Esophagus squamous epithelium (tissue), 5 donors: ENCODE measurements at regions not wholly inside any gene's neighbourhood (a gene's known extent, or its start where the extent isn't known, plus 50 kb on each side); places are given as distances from the start of the nearest gene placed in this dataset.

Experiments used
- DNase-seq: peaks from one replicate; lab custom pipeline; 2025; lab: John Stamatoyannopoulos, UW
- H3K27ac ChIP-seq, 4 donors: fragments of 200-600 bp; sonication (generic); one replicate each; pipeline ENCODE4 v1.5.1; 2016 to 2019; ENCODE audit warnings: mild to moderate bottlenecking in 1 of 4
- H3K27me3 ChIP-seq, 4 donors: fragments of 200-600 bp; sonication (generic); 1 replicate in 3 of 4; 2 replicates in 1 of 4; pipeline versions ENCODE4 v1.5.1 to v1.6.0; 2017 to 2021; ENCODE audit warnings: antibody characterized with exemption in 1 of 4
- H3K36me3 ChIP-seq, 3 donors: fragments of 200-600 bp; sonication (generic); one replicate each; pipeline ENCODE4 v1.5.1; 2016 to 2019
- H3K4me1 ChIP-seq, 3 donors: fragments of 200-600 bp; sonication (generic); one replicate each; pipeline ENCODE4 v1.5.1; 2017 to 2019
- H3K4me3 ChIP-seq, 4 donors: fragments of 200-600 bp; sonication (generic); 1 replicate in 3 of 4; 2 replicates in 1 of 4; pipeline ENCODE4 v1.5.1; 2016 to 2019; ENCODE audit warnings: mild to moderate bottlenecking in 2 of 4, moderate library complexity in 1 of 4
- H3K9me3 ChIP-seq, 3 donors: fragments of 200-600 bp; sonication (generic); one replicate each; pipeline ENCODE4 v1.5.1; 2016 to 2019
- POLR2A ChIP-seq, 4 donors: fragments of 450-650 bp; IDR thresholded peaks; one replicate each; pipeline ENCODE4 v1.6.1; 2017; ENCODE audit warnings: antibody characterized with exemption in 4 of 4, mild to moderate bottlenecking in 4 of 4, moderate library complexity in 3 of 4
- WGBS, 2 donors: methylation state at CpG; one replicate each; pipeline ENCODE4 v1.1.5; 2018; 5-methylcytosine and 5-hydroxymethylcytosine counted together
- intact Hi-C: fragments of 100-400 bp; cut with DNase I; formaldehyde crosslinking; loops from one replicate; pipeline ENCODE4 v1.15.0; 2022
- TF ChIP-seq, protein P1 (sequence below), 6 experiments: fragments of 450-650 bp in 4 of 6; fragments of 200-600 bp in 2 of 6; sonication (generic) in 2 of 6; IDR thresholded peaks; one replicate each; pipeline ENCODE4 v1.5.1; 2016 to 2019; ENCODE audit warnings: antibody characterized with exemption in 6 of 6, mild to moderate bottlenecking in 4 of 6, moderate library complexity in 4 of 6
- donor health status: DM: yes; HTN: yes; CAD: no.

DNA sequence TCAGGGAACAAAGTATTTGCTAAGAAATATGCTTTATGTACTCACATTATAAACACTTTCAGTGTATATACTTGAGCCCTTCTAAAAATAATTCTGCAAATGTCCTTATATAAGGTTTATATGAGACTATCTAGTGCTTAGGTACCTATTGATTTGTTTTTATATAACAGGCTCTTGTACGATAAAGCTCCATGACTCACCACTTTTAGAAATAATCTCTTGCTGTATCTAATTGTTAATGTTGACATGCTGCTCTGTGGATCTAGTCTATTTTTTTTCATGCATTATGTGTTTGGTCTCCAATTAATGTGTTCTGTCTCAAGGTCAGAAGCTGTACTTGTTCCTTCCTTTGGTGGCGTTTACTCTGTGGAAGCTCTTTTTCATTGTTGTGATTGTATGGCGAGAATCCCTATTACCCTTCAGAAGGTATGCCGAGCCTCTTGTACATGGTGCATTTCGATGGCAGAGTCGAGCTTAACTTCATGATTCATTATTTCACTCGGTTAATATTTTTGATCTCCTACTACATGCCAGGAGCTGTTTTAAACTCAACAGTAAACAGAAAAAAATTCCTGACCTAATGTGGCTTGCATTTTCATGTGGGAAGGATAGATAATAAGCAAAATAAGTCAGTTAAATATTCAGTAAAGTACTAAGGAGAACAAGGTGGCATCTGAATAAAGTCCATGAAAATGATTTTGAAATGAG is 361.6 kb downstream of the COG6 start:
- H3K27me3 ChIP-seq, result no peaks in the 10 kb centered on the region
- no peak overlapping the region for H3K27ac ChIP-seq
- DNase-seq, result no peak
- intact Hi-C loops, result no loop called here
- H3K36me3 ChIP-seq, result no peaks in the 10 kb centered on the region
- 48 to 51% methylated on average over 7 of the region's 7 CpGs for WGBS, 2 donors
- no peaks in the 10 kb centered on the region for H3K9me3 ChIP-seq
- H3K4me1 ChIP-seq, result peaks cover 0 to 10% (median 0%) of the 10 kb centered on the region in 3 donors
- no peak for TF ChIP-seq POLR2A (IDR thresholded peaks at IDR 0.05)
- TF ChIP-seq, protein P1, sequence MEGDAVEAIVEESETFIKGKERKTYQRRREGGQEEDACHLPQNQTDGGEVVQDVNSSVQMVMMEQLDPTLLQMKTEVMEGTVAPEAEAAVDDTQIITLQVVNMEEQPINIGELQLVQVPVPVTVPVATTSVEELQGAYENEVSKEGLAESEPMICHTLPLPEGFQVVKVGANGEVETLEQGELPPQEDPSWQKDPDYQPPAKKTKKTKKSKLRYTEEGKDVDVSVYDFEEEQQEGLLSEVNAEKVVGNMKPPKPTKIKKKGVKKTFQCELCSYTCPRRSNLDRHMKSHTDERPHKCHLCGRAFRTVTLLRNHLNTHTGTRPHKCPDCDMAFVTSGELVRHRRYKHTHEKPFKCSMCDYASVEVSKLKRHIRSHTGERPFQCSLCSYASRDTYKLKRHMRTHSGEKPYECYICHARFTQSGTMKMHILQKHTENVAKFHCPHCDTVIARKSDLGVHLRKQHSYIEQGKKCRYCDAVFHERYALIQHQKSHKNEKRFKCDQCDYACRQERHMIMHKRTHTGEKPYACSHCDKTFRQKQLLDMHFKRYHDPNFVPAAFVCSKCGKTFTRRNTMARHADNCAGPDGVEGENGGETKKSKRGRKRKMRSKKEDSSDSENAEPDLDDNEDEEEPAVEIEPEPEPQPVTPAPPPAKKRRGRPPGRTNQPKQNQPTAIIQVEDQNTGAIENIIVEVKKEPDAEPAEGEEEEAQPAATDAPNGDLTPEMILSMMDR (IDR thresholded peaks at IDR 0.05), result no peak
- H3K4me3 ChIP-seq, result no peak overlapping the region

DNA sequence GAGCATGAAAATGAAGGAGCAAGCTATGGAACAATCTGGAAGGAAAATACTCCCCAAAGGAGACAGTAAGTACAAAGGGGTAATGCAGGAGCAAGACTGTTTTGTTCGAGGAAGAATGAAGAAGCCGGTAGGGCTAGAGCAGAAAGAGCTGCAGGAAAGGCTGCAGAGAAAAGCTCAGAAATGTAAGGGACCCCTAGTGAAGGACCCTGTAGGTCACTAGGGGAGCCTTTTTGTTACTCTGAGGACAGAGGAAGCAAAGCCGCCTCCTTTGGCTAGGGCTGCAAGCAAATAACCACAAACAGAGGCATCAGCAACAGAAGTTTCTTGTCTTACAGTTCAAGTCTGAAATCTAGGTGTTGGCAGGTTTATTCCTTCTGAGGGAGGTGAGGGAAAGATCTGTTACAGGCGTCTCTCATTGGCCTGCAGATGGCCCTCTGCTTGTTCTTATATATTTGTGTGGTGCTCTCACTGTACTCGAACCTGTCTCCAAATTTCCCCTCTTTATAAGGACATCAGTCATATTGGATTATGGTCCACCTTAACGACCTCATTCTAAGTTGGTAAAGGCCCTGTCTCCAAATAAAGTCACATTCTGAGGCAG is 362.3 kb downstream of the COG6 start:
- no peaks in the 10 kb centered on the region for H3K27me3 ChIP-seq
- H3K9me3 ChIP-seq, result no peaks in the 10 kb centered on the region
- H3K4me1 ChIP-seq, result peaks cover 0 to 10% (median 0%) of the 10 kb centered on the region in 3 donors
- no peak for DNase-seq
- no peak overlapping the region for H3K27ac ChIP-seq
- intact Hi-C loops, result no loop called here
- no peak overlapping the region for H3K4me3 ChIP-seq
- WGBS, 2 donors, result 79 to 84% methylated on average over 3 to 6 of the region's 6 CpGs
- no peaks in the 10 kb centered on the region for H3K36me3 ChIP-seq
- no peak for TF ChIP-seq POLR2A (IDR thresholded peaks at IDR 0.05)
- TF ChIP-seq, protein P1 (IDR thresholded peaks at IDR 0.05), result no peak

DNA sequence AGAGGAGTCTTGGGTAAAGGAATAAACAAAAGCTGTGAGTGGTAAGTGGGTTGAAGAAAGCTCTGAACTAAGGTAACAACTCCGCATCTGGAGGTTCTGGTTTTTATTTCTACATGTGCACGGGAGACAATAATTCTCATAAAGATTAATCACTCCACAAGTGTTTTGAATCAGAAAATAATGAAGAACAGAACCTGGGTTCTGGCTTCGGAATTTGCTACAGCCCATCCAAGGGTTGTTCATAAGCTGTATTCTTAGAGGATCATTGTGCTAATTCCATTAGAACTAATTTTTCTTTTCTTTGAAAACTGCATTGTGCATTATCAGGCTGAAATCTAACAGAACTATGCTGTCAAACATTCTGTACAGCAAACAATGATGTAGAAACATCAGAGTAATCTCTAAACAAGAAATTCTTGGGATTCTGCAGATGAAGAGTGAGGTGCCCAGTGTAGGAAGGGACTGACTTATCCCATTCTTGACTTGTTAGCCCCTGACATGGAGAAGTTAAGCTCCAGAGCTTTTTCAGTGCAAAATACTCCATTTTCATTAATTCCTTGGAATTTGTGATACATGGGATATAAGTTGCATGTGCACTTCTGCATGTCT is 368.2 kb downstream of the COG6 start:
- no peak for TF ChIP-seq POLR2A (IDR thresholded peaks at IDR 0.05)
- TF ChIP-seq, protein P1 (IDR thresholded peaks at IDR 0.05), result no peak
- H3K27ac ChIP-seq, result no peak overlapping the region
- H3K36me3 ChIP-seq, result no peaks in the 10 kb centered on the region
- H3K4me1 ChIP-seq, result no peaks in the 10 kb centered on the region
- no peak overlapping the region for H3K4me3 ChIP-seq
- intact Hi-C loops, result no loop called here
- H3K27me3 ChIP-seq, result no peaks in the 10 kb centered on the region
- no peak for DNase-seq
- 80 to 89% methylated on average over 3 of the region's 3 CpGs for WGBS, 2 donors
- H3K9me3 ChIP-seq, result no peaks in the 10 kb centered on the region

DNA sequence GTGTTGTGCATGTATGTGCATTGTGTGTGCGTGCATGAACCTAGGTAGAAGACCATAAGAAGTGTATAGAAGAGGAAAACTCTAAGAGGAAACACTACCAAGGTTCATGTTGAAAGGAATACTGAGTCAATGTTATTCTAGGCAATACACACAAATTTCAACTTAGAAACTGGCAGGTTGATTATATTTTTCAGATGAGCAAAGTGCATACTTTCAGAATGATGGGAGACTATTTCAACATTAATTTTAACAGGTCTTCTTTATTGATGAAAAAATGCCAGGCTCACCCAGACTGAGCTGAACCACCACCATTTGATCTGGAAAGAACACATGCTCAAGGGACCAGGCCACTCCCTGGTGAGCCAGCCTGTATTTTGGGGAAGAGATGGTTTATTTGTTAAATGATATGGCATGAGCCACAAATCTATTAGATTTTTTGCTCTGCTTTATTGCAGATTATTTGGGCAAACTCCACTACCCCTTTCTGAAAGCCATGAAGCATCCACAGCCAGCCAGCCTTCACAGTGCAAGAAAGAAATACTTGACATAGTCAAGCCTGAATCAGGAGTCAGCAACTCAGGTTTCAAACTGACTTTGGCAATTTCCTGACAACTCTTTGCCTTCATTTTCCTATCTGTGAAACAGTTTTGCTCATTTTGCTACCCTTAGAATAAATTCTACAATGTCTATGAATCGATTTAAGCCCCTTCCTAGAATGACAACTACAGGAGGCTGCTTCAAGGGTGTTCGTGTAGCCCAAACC is 368.9 kb downstream of the COG6 start:
- H3K4me1 ChIP-seq, result no peaks in the 10 kb centered on the region
- H3K9me3 ChIP-seq, result no peaks in the 10 kb centered on the region
- DNase-seq, result no peak
- 66 to 94% methylated on average over 3 of the region's 3 CpGs for WGBS, 2 donors
- H3K36me3 ChIP-seq, result no peaks in the 10 kb centered on the region
- no peak overlapping the region for H3K4me3 ChIP-seq
- TF ChIP-seq, protein P1 (IDR thresholded peaks at IDR 0.05), result no peak
- no peak for TF ChIP-seq POLR2A (IDR thresholded peaks at IDR 0.05)
- intact Hi-C loops, result no loop called here
- H3K27ac ChIP-seq, result no peak overlapping the region
- H3K27me3 ChIP-seq, result no peaks in the 10 kb centered on the region
